HG03571 (cell line): ENCODE measurements at regions not wholly inside any gene's neighbourhood (a gene's known extent, or its start where the extent isn't known, plus 50 kb on each side); places are given as distances from the start of the nearest gene placed in this dataset.
"Not testable (repeated sequence)": the region's sequence is repeated elsewhere in the genome, so short reads cannot be mapped to it uniquely, and the experiment has no call there.

Source experiments
- ATAC-seq: cut with Tn5 transposase; IDR thresholded peaks from one replicate; pipeline ENCODE4 v1.9.1; 2021; ENCODE audit not compliant: unreplicated experiment

- no peak for ATAC-seq
These were observed 236.7 kb upstream of the PROX1 start for GRCh38 chr1:213751064-213751397.

GRCh38 chr1:213759359-213760181 lies 228.2 kb upstream of the PROX1 start:
- ATAC-seq, result no peak

DNA sequence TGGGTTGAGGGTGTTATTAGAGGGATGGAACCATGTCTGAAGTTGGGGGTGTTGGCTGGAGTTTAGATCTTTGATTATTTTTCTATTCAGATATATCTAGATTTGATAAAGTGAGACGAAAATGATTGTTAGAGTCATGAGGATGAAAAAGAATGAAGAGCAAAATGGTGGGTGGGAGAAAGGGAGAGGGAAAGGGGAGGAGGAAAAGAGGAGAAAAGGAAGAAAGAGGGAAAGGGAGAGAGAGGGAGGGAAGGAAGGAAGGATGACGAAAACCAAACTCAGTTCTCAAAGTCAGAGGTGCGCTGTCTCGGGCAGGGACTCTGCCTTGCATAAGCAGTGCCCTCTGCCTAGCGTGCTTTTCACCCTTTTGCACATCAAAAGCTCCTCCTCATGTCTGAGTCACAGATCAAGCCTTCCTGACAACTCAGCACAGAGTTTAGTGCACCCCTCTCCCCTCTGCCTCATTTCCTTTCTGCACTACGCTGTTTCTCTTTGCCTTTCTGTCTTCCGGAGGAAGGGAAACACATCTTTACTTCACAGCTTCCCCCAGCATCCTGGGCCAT lies 225.8 kb upstream of the PROX1 start:
- ATAC-seq, result no peak

DNA sequence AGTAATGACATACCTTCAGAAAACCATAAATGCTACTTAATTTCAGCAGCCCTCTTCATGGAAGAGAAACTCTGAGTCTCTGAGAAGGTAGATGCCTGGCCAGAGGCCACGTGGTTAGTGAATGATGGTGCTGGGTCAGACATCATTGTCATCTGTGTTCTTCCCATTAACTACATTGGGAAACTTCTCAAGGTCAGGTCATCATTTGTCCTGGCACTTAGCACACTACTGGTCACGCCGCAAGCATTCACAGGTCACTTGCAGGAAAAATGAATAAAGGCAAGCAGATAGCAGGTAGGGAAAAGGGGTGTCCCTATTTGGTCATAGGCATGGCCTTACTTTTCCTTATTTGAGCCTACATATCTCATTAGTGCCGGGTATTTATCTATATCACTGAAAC lies 220.1 kb upstream of the PROX1 start:
- ATAC-seq, result no peak

DNA sequence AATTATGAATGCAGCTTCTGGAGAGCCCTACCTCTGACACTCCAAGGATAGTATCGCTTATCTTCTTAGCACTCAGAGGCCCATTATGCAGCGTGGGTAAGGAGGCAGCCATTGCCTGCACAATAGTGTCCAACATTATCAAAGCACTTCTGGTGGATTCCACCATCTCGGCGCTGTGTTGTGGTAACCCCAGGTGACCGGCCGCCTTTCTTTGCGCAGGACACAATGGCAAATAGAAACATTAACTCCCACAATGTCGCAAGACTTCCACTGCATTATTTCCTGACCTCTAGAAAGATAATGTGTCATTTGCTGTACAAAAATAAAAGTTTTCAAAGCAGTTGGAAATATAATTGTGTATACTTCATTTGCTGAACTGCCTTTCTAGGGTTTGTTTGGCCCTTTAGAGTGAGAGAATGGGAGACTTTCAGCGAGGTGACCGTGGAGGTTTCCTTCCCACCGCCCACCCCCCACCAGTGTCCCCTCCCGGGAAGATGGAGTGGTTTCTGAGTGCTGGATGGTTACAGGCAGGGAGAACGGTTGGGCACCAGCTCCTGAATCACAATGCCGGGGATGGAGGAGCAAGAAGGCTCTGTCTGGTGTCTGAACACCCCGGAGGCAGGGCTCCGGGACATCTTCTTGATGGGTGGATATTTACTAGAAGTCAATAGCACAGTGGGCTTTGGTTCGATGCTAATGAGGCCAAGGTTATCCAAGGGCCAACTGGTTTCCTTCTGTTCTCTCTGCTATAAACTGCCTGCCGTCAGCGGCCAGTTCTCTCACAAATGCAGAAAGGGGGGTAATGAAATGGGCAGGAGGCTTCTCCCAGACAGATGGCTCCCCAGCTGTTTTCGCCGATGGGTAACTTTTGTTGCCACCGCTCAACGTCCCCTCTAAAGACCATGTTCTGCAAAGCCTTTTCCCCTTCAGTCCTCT lies 215.4 kb upstream of the PROX1 start:
- ATAC-seq, result no peak

- no peak for ATAC-seq
These were observed 213.8 kb upstream of the PROX1 start for GRCh38 chr1:213773975-213774374.

- no peak for ATAC-seq
These were observed 210.8 kb upstream of the PROX1 start for GRCh38 chr1:213776969-213777368.

- ATAC-seq, result no peak
These were observed 208.5 kb upstream of the PROX1 start for GRCh38 chr1:213779228-213779627.

GRCh38 chr1:213782941-213783672 lies 204.7 kb upstream of the PROX1 start:
- ATAC-seq, result no peak

- no peak for ATAC-seq
These were observed 203.9 kb upstream of the PROX1 start for GRCh38 chr1:213783893-213784292.

- no peak for ATAC-seq
These were observed 201.1 kb upstream of the PROX1 start for GRCh38 chr1:213786683-213787082.

DNA sequence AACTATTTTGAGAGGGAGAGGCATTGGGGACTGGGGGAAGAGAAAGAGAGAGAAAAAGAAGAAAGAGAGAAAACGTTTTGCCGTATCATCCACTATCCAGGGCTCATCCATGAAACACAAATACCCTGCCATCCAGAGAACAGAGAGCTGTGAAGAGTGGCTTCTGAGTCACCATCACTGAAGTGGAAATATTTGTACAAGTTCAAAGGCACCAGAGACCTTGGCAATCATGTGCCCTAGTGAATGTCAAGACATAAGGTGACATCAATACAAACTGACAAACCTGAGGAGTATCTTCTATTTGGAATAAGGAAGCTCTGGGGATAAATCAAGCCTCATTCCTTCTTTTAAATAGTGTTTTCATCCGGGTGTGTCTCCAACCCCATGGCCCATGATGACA lies 197.2 kb upstream of the PROX1 start:
- no peak for ATAC-seq

DNA sequence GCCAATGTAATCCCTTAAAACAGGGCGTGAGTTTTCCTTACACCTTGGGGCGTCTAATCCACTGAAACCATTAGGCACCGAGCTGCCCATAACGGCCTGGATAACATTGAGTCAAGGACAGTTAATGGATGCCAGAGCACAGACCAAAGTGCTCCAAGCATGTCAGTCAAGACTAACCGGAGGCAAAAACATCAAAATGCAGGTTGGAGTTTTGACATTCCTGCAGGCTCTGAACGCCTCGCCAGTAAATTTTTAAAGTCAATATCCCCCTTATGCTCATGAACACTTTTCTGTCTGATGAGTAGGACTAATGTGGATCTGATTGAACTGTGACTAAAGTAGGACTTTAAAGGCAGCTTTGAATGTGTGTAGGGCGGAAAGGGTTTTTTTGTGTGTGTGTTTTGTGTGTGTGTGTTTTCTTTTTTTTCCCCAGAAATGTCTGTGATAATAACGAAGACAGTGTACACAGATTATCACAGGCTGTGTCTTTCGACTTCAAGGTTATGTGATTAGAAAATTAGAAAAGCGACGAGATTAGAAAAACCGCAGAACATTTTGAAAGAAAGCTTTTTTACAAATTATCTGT lies 194.2 kb upstream of the PROX1 start:
- no peak for ATAC-seq

DNA sequence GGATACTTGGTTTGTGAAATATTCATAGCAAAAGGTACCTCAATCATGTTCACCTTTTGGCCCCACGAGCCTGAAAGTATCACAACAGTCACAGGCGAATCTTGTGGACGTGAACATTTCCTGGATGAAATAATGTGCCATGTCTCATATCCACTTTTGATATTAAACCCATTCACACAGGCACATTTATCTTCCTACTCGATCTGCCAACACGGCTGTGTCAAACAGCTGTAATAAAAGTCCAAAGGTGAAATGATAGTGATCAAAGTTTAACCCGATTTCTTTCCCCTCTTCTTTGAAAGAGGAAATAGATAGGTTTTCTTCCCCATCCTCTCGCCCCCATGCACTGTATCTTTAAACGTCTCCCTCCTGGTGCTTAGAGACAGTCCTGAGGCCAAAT lies 191.2 kb upstream of the PROX1 start:
- ATAC-seq, result no peak

DNA sequence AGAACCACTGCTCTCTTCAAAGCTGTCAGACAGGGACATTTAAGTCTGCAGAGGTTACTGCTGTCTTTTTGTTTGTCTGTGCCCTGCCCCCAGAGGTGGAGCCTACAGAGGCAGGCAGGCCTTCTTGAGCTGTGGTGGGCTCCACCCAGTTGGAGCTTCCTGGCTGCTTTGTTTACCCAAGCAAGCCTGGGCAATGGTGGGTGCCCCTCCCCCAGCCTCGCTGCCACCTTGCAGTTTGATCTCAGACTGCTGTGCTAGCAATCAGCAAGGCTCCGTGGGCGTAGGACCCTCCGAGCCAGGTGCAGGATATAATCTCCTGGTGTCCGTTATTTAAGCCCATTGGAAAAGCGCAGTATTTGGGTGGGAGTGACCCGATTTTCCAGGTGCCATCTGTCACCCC lies 179.5 kb upstream of the PROX1 start:
- not testable (repeated sequence) for ATAC-seq

GRCh38 chr1:213817156-213817555 lies 170.6 kb upstream of the PROX1 start:
- ATAC-seq, result no peak

- no peak for ATAC-seq
These were observed 167.2 kb upstream of the PROX1 start for GRCh38 chr1:213820362-213821149.

DNA sequence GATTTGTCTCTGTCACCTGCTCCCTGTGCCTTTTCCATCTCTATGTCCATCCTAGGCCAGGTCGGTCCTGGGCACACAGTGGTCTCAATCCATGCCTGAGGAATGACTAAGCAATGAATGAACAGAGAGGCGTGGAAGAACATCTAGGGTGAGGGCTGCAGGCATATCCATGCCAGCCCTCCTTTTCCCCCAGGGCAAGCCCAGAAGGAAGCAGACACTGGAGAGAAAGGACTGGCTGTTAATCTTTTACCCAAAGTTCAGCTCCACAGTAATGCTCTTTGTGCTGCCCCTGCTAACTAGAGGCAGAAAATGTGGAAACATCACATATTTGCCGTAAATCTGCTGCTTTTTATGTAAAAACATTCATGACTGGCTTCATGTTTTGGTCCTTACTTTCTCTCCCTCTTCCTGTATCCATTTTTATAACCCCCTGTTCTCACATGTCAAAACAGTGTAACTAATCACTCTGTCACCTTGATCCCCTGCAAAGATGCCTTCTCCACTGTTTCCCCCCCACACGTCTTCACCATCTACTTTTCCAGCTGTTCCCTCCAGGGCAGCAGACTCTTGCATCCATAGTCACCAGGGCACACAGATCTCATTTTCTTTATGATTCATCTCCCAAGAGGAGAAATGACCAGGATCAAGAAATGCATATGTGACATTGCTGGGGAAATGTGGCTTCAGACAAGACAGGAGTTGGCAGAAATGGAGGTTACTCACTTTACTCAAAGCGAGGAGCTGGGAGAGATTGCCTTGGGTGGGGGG lies 166.4 kb upstream of the PROX1 start:
- ATAC-seq, result no peak

- no peak for ATAC-seq
These were observed 165.8 kb upstream of the PROX1 start for GRCh38 chr1:213821943-213822334.
